GM23338 (cell line): ENCODE measurements at regions not wholly inside any gene's neighbourhood (a gene's known extent, or its start where the extent isn't known, plus 50 kb on each side); places are given as distances from the start of the nearest gene placed in this dataset.

Experiments
- CTCF ChIP-seq, 2 experiments: fragments of 200-600 bp in 1 of 2; sonication (generic) in 1 of 2; conservative IDR thresholded peaks; 2 replicates each; pipeline versions ENCODE4 v1.5.1 to v1.6.1; 2016 to 2017; ENCODE audit warnings: antibody characterized with exemption in 2 of 2, low read depth in 2 of 2, mild to moderate bottlenecking in 2 of 2, moderate library complexity in 1 of 2
- ZNF462 ChIP-seq: fragments of 250-450 bp; sonication (Bioruptor Pico); IDR thresholded peaks from 2 replicates; pipeline ENCODE4 v1.5.0; 2020; ENCODE audit warnings: mild to moderate bottlenecking, moderate library complexity

GRCh38 chr2:180225118-180225517 lies 218.0 kb upstream of the CWC22 start:
- no peak for TF ChIP-seq ZNF462
- no peak for TF ChIP-seq CTCF (conservative IDR thresholded peaks at IDR 0.05; ENCODE audit: low read depth in 2 of 2)
